GM10266 (cell line): ENCODE measurements at regions not wholly inside any gene's neighbourhood (a gene's known extent, or its start where the extent isn't known, plus 50 kb on each side); places are given as distances from the start of the nearest gene placed in this dataset.

Experiments used
- DNase-seq: peaks from one replicate; pipeline ENCODE4 v3.0.0; 2012; ENCODE audit errors: extremely low spot score
- TF ChIP-seq, protein P1 (sequence below): IDR thresholded peaks from 2 replicates; pipeline ENCODE4 v1.5.1; 2012; ENCODE audit warnings: mild to moderate bottlenecking, low read depth; ENCODE audit not compliant: control insufficient read depth, insufficient read depth; ENCODE audit errors: missing control alignments

- DNase-seq = no peak
- TF ChIP-seq, protein P1, sequence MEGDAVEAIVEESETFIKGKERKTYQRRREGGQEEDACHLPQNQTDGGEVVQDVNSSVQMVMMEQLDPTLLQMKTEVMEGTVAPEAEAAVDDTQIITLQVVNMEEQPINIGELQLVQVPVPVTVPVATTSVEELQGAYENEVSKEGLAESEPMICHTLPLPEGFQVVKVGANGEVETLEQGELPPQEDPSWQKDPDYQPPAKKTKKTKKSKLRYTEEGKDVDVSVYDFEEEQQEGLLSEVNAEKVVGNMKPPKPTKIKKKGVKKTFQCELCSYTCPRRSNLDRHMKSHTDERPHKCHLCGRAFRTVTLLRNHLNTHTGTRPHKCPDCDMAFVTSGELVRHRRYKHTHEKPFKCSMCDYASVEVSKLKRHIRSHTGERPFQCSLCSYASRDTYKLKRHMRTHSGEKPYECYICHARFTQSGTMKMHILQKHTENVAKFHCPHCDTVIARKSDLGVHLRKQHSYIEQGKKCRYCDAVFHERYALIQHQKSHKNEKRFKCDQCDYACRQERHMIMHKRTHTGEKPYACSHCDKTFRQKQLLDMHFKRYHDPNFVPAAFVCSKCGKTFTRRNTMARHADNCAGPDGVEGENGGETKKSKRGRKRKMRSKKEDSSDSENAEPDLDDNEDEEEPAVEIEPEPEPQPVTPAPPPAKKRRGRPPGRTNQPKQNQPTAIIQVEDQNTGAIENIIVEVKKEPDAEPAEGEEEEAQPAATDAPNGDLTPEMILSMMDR = no peak
Measured at GRCh38 chr10:56653289-56653688, 292.2 kb upstream of the ZWINT start.

DNA sequence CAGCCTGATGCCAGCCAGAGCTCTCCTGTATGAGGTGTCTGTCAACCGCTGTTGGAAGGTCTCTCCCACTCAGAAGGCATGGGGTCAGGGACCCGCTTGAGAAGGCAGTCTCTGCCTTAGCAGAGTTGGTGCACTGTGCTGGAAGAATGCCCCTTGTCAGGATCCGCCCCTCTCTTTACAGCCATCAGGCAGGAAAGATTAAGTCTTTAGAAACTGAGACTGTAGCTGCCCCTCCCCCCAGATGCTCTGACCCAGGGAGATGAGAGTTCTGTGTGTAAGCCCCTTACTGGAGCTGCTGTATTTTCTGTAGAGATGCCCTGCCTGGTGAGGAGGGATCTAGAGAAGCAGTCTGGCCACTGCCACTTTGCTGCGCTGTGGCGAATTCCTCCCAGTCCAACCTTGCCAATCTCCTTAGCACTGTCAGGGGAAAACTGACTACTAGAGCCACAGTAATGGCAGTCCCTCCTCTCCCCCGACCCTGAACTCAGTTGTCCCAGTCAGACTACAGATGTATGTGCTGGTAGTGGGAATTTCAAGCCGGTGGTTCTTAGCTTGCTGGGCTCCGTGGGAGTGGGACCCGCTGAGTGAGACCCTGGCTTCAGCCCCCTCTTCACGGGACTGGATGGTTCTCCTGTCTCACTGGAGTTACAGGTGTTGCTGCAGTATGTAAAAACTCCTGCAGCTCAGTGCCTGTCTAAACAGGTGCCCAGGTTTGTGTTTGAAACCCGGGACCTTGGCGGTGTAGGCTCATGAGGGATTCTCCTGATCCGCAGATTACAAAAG is 285.5 kb upstream of the ZWINT start:
- DNase-seq = no peak
- TF ChIP-seq, protein P1 = no peak

DNA sequence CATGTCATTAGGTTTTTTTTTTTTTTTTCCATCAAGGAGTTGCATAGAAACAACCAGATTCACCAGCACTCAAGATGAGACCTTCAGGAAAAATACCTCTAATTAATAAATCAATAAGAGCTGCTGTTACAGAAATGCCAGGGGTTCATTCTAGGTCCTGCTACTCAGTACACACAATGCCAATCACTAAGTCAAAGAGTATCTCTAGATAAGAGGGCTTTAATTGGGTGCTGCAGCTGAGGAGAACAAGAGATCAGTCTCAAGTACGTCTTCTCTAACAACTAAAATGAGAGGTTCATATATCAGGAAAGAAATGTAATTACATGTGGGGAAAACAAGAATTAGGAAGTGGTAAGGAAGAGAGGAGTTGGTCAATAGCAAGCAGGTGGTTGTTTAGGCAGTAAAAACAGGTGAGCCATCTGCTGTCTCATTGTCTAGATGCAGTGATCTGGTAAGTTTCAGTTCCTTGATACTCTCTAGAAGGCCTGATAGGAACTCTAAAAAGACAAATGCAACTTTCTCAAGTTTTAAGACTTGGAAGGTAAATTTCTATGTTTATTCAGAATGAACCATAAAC is 272.9 kb upstream of the ZWINT start:
- peak; percentile 16 for DNase-seq
- TF ChIP-seq, protein P1 = no peak

DNA sequence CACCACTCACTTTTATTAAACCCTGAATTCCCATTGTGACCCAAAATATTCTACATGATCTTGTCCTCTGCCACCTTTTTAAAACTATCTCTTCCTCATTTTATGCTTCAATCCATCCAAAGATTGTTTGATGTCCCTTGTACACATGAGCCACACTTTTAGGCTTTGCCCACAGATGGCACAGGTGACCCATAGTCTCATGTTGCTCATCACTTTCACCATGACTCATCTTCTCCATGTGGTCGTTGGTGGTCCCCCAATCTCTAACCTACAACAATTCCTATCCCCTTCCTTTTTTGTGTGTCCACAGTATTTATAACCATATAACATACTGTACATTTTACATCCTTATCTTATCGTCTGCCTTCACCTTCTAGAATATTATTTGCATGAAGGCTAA is 271.5 kb upstream of the ZWINT start:
- TF ChIP-seq, protein P1 = no peak
- no peak for DNase-seq

DNA sequence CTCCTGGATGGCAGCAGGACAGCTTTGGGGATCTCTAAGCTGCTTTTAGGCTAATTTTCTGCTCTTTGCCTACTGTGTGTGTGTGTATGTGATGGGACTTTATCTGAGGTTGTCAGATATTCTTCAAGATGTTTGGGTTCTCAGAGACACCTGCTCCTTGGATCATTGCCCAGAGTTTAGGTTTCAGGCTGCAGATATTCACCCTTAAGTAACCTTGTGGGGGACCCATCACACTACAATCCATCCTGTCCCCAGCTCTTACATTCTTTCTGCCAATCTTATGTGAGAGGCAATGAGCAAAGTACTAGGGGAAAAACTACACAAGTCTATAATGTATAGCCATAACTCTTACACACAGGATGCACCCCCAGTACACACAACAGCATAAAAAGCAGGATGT is 263.0 kb upstream of the ZWINT start:
- no peak for DNase-seq
- TF ChIP-seq, protein P1 = no peak

DNA sequence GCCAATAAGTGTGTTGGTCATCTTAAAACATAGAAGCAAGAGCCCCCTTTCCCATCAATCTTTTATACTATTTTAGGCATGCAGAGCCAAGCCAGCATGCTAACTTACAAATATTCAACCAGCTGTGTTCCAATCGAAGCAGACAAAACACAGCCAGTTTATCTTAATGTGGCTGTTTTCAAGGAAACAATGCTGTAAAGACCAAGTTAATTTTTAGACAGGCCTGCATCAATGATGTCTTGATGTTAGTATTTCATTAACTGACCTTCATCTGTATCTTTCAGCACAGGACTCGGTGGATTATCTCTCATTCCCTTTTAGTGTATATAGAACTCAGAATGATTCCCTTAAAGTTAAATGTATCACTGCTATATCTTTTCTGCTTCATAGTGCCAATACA is 262.0 kb upstream of the ZWINT start:
- DNase-seq = no peak
- TF ChIP-seq, protein P1 = no peak

DNA sequence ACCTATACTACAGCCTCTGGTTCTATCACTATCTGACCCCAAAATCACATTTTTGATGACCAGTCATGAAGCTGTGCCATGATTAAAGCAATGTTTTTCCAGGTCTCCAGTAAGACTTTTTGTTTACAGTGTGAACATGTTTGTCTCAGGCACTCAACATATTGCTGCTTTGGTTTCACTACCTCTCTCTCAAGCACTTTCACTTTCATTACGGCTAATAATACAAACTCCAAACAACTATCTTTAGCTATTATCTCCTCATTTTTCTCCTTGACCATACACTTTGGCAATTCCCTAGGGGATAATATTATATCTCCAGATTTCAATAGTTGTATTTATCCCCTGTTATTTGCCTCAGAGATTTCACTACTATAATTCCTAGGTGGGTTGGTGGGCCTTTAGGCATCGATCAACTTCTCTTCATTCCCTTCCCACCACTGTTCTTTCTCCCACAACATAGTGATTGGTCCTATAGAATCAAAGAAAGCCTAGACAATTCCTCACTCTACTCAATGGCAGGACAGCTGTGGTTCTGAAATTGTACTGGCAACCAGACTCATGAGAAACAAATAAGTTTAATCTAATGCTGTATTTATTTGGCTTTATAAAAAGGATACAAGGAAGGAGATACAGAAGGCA is 261.4 kb upstream of the ZWINT start:
- TF ChIP-seq, protein P1 = no peak
- DNase-seq = peak; percentile 24
